ENCODE measurements at regions not wholly inside any gene's neighbourhood (a gene's known extent, or its start where the extent isn't known, plus 50 kb on each side); places are given as distances from the start of the nearest gene placed in this dataset.
"Not testable (repeated sequence)": the region's sequence is repeated elsewhere in the genome, so short reads cannot be mapped to it uniquely, and the experiment has no call there.

DNA sequence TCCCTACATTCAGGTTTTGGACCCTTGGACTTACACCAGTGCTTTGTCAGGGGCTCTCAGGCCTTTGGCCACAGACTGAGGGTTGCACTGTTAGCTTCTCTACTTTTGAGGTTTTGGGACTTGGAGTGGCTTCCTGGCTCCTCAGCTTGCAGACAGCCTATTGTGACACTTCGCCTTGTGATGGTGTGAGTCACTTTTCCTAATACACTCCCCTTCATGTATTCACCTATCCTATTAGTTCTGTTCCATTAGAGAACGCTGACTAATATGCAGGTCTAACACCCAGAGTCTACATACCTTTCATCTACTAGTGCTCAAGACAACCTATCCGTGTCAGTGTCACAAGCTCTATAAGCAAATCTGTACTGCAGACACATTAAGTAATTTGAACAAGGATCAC is 605.3 kb downstream of the KCNT2 start:
- no peak overlapping the region for H3K4me3 ChIP-seq
- H3K27ac ChIP-seq = peak overlapping the region; percentile 64
- no peaks in the 10 kb centered on the region for H3K9me3 ChIP-seq
- no peaks in the 10 kb centered on the region for H3K36me3 ChIP-seq
- WGBS = 61% methylated on average over 3 of the region's 3 CpGs
- peaks cover 5% of the 10 kb centered on the region for H3K4me1 ChIP-seq
- no peak for DNase-seq (ENCODE audit: low spot score in 2 of 2)
- TF ChIP-seq, protein P1, sequence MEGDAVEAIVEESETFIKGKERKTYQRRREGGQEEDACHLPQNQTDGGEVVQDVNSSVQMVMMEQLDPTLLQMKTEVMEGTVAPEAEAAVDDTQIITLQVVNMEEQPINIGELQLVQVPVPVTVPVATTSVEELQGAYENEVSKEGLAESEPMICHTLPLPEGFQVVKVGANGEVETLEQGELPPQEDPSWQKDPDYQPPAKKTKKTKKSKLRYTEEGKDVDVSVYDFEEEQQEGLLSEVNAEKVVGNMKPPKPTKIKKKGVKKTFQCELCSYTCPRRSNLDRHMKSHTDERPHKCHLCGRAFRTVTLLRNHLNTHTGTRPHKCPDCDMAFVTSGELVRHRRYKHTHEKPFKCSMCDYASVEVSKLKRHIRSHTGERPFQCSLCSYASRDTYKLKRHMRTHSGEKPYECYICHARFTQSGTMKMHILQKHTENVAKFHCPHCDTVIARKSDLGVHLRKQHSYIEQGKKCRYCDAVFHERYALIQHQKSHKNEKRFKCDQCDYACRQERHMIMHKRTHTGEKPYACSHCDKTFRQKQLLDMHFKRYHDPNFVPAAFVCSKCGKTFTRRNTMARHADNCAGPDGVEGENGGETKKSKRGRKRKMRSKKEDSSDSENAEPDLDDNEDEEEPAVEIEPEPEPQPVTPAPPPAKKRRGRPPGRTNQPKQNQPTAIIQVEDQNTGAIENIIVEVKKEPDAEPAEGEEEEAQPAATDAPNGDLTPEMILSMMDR (IDR thresholded peaks at IDR 0.05) = no peak
- no peak for TF ChIP-seq POLR2AphosphoS5 (IDR thresholded peaks at IDR 0.05)
- no peak for TF ChIP-seq POLR2A (IDR thresholded peaks at IDR 0.05)
- no peak for TF ChIP-seq EP300 (IDR thresholded peaks at IDR 0.05)
- H3K27me3 ChIP-seq = no peaks in the 10 kb centered on the region

DNA sequence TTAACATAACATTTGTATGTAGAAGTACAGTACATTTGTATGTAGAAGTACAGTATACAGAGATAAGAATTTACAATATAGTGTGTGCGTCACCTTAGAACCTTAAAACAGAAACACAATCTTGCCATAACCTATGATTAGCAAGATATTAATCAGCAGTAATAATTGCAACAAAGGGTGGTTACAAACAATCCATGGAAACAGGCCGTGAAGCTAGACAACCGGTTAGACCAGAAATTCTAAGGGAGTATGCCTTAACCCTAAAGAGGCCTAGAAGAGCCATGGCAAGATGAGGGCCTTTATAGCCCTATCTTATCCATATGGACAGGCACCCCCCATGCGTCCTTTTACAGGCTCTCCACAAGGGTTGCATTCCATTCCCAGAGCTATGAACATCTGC is 605.9 kb downstream of the KCNT2 start:
- not testable (repeated sequence) for DNase-seq (ENCODE audit: low spot score in 2 of 2); H3K27me3 ChIP-seq

DNA sequence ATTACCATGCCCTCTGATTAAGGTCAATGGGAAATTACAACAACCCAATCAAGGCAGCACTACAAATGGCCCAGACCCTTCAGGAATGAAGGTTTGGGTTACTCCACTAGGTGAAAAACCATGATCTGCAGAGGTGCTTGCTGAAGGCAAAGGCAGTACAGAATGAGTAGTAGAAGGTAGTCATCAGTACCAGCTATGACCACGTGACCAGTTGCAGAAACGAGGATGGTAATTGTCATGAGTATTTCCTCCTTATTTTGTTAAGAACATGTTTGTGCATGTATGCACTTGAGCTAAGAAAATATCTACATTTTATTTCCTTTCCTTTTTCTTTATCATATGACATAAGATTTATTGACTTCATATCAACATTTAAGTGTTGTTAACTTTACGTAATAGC is 607.1 kb downstream of the KCNT2 start:
- no peaks in the 10 kb centered on the region for H3K9me3 ChIP-seq
- DNase-seq (ENCODE audit: low spot score in 2 of 2) = no peak
- H3K27me3 ChIP-seq = no peaks in the 10 kb centered on the region
- peaks cover 5% of the 10 kb centered on the region for H3K4me1 ChIP-seq
- H3K4me3 ChIP-seq = no peak overlapping the region
- 45% methylated on average over 3 of the region's 3 CpGs for WGBS
- no peaks in the 10 kb centered on the region for H3K36me3 ChIP-seq
- TF ChIP-seq EP300 (IDR thresholded peaks at IDR 0.05) (no peak), POLR2A (IDR thresholded peaks at IDR 0.05) (no peak), POLR2AphosphoS5 (IDR thresholded peaks at IDR 0.05) (no peak)
- TF ChIP-seq, protein P1 (IDR thresholded peaks at IDR 0.05) = no peak
- H3K27ac ChIP-seq = no peak overlapping the region

More for the DNA sequence above, 605.9 kb downstream of the KCNT2 start:
- peak overlapping the region; percentile 64 for H3K27ac ChIP-seq
- not testable (repeated sequence) for H3K36me3 ChIP-seq, H3K4me1 ChIP-seq, H3K9me3 ChIP-seq, H3K4me3 ChIP-seq
- WGBS = 53% methylated on average over 4 of the region's 4 CpGs
- peak in 1 of 3 donors; percentile 17 for TF ChIP-seq POLR2AphosphoS5 (IDR thresholded peaks at IDR 0.05)

- Histone ChIP-seq H3K36me3 (no peaks in the 10 kb centered on the region), H3K27ac (no peak overlapping the region), H3K4me3 (no peak overlapping the region), H3K4me1 (peaks cover 5% of the 10 kb centered on the region), H3K27me3 (no peaks in the 10 kb centered on the region), H3K9me3 (no peaks in the 10 kb centered on the region)
- DNase-seq (ENCODE audit: low spot score in 2 of 2) = no peak
- no peak for TF ChIP-seq POLR2A (IDR thresholded peaks at IDR 0.05)
- TF ChIP-seq EP300 (IDR thresholded peaks at IDR 0.05) = no peak
- TF ChIP-seq POLR2AphosphoS5 (IDR thresholded peaks at IDR 0.05) = no peak
- TF ChIP-seq, protein P1 (IDR thresholded peaks at IDR 0.05) = no peak
- 93% methylated on average over 2 of the region's 2 CpGs for WGBS
Observed at GRCh38 chr1:195999022-195999421, 609.2 kb downstream of the KCNT2 start.

DNA sequence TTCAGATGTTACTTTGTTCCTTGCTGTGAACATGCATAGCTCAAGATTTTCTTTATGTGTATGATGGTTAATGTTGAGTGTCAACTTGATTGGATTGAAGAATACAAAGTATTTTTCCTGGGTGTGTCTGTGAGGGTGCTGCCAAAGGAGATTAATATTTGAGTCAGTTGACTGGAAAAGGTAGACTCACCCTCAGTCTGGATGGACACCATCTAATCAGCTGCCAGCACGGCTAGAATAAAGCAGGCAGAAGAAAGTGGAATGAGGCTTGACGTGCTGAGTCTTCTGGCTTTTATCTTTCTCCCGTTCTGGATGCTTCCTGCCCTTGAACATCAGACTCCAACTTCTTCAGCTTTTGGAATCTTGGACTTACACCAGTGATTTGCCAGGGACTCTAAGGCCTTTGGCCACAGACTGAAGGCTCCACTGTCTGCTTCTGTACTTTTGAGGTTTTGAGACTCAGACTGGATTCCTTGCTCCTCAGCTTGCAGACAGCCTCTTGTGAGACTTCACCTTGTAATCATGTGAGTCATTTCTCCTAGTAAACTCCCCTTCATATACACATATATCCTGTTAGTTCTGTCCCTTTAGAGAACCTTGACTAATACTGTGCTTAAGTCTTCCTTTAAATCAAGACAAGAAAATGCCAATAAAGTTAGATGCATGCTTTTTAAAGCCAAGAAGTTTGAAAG is 626.6 kb downstream of the KCNT2 start:
- Histone ChIP-seq H3K27ac (no peak overlapping the region), H3K27me3 (no peaks in the 10 kb centered on the region), H3K36me3 (no peaks in the 10 kb centered on the region), H3K4me3 (no peak overlapping the region), H3K9me3 (no peaks in the 10 kb centered on the region), H3K4me1 (no peaks in the 10 kb centered on the region)
- WGBS = 65% methylated on average over 3 of the region's 3 CpGs
- TF ChIP-seq EP300 (IDR thresholded peaks at IDR 0.05) (no peak), POLR2AphosphoS5 (IDR thresholded peaks at IDR 0.05) (no peak), POLR2A (IDR thresholded peaks at IDR 0.05) (no peak)
- TF ChIP-seq, protein P1 (IDR thresholded peaks at IDR 0.05) = no peak
- DNase-seq (ENCODE audit: low spot score in 2 of 2) = no peak

DNA sequence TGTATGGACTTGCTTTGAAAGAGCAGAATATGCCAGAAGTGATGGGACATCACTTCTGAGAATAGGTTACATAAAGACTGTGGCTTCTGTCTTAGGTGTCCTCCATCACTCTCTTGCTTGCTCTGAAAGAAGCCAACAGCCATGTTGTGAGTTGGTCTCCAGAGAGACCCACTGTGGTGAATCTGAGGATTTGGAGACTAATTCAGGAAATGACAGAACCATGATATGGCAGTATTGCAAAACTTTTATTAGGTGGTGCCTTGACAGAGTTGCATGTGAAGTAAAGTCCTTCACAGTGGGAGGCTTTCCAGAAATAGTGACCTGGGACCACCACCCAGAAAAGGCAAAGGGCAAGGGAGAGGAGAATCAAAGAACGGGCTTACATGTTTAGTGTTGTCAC is 628.6 kb downstream of the KCNT2 start:
- Histone ChIP-seq H3K27me3 (no peaks in the 10 kb centered on the region), H3K9me3 (no peaks in the 10 kb centered on the region), H3K27ac (no peak overlapping the region), H3K36me3 (no peaks in the 10 kb centered on the region), H3K4me1 (no peaks in the 10 kb centered on the region), H3K4me3 (no peak overlapping the region)
- TF ChIP-seq POLR2AphosphoS5 (IDR thresholded peaks at IDR 0.05) (no peak), POLR2A (IDR thresholded peaks at IDR 0.05) (no peak), EP300 (IDR thresholded peaks at IDR 0.05) (no peak)
- TF ChIP-seq, protein P1 (IDR thresholded peaks at IDR 0.05) = no peak
- no peak for DNase-seq (ENCODE audit: low spot score in 2 of 2)
- 92% methylated on average over 1 of the region's 1 CpG for WGBS
